Rectal smooth muscle tissue (tissue), 1 donor: ENCODE measurements at regions not wholly inside any gene's neighbourhood (a gene's known extent, or its start where the extent isn't known, plus 50 kb on each side); places are given as distances from the start of the nearest gene placed in this dataset.
"Not testable (repeated sequence)": the region's sequence is repeated elsewhere in the genome, so short reads cannot be mapped to it uniquely, and the experiment has no call there.

ENCODE experiments used
- H3K27ac ChIP-seq: one replicate; pipeline ENCODE4 v1.7.0; 2013; ENCODE audit warnings: low read depth, low read length, inconsistent platforms
- H3K27me3 ChIP-seq: one replicate; pipeline ENCODE4 v1.7.0; 2013; ENCODE audit warnings: low read length; ENCODE audit not compliant: control insufficient read depth, insufficient read depth
- H3K36me3 ChIP-seq: one replicate; pipeline ENCODE4 v1.7.0; 2013; ENCODE audit warnings: low read length; ENCODE audit not compliant: control insufficient read depth, insufficient read depth
- H3K4me1 ChIP-seq: one replicate; pipeline ENCODE4 v1.7.0; 2013; ENCODE audit warnings: low read length; ENCODE audit not compliant: control insufficient read depth, insufficient read depth
- H3K4me3 ChIP-seq: one replicate; pipeline ENCODE4 v1.7.0; 2013; ENCODE audit warnings: low read length
- H3K9ac ChIP-seq: one replicate; pipeline ENCODE4 v1.7.0; 2013; ENCODE audit warnings: low read length

DNA sequence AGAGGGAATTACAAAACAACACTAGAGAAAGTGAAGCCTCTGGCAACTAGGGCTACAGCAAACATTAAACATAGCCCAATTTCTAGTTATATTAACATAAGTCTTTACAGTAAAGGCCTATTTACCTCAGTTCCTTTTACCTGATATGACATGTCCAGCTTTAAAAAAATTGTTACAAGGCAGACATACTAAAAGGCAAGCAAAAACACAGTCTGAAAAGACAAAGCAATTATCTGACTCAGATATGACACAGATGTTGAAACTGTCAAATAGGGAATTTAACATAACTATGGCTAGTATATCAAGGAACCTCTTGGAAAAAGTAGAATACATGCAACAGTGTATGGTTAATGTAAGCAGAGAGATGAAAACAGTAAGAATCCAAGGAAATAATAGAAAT, 238.6 kb downstream of the RAP2B start:
- Histone ChIP-seq H3K36me3 (no peaks in the 10 kb centered on the region), H3K4me3 (no peak overlapping the region), H3K4me1 (no peaks in the 10 kb centered on the region), H3K27ac (no peak overlapping the region), H3K27me3 (no peaks in the 10 kb centered on the region), H3K9ac (no peak overlapping the region)

DNA sequence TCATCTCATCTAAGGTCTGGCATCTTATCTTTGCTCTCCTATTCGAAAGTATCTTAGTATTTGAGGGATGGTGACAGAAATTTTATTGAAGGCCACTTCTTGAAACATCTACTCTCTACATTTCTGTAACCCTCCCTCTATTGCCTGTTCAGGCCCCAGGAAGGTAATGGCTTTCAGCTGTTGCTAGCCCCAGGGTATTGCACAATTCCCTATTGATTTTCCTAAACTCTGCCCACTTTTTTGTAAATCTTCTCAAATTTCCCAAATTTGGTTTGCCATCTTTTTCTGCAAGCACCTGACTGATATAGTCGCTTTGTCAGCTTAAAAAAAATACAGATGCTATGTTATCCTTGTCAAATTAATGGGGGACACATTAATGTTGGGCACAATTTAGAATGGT, 242.1 kb downstream of the RAP2B start:
- no peak overlapping the region for H3K9ac ChIP-seq
- H3K27ac ChIP-seq = no peak overlapping the region
- H3K27me3 ChIP-seq = no peaks in the 10 kb centered on the region
- H3K4me3 ChIP-seq = no peak overlapping the region
- H3K36me3 ChIP-seq = no peaks in the 10 kb centered on the region
- H3K4me1 ChIP-seq = no peaks in the 10 kb centered on the region

- H3K27me3 ChIP-seq, H3K27ac ChIP-seq, H3K4me1 ChIP-seq, H3K4me3 ChIP-seq, H3K36me3 ChIP-seq, H3K9ac ChIP-seq: not testable (repeated sequence)
Observed at GRCh38 chr3:153405320-153405719, 243.3 kb downstream of the RAP2B start.

DNA sequence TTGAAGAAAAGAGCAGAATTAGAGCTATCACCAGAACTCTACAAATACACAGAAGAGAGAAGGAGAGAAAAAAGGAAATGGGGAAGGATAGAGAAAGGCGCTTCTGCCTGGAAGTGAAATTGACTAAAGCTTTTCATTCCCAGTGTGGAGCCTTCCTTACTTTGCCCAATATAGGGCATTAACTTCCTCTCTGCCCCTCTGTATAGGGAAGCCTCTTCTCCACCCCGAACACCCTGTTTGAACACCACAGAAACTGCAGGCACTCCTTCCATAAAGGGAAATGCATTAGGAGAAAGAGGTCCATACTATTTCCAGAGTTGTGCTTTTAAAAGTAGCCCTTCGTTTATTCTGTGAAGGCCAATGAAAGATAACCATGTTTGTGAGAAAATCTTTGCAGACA, 248.5 kb downstream of the RAP2B start:
- H3K27ac ChIP-seq = no peak overlapping the region
- no peaks in the 10 kb centered on the region for H3K36me3 ChIP-seq
- H3K4me3 ChIP-seq = no peak overlapping the region
- H3K9ac ChIP-seq = no peak overlapping the region
- H3K27me3 ChIP-seq = no peaks in the 10 kb centered on the region
- H3K4me1 ChIP-seq = no peaks in the 10 kb centered on the region

DNA sequence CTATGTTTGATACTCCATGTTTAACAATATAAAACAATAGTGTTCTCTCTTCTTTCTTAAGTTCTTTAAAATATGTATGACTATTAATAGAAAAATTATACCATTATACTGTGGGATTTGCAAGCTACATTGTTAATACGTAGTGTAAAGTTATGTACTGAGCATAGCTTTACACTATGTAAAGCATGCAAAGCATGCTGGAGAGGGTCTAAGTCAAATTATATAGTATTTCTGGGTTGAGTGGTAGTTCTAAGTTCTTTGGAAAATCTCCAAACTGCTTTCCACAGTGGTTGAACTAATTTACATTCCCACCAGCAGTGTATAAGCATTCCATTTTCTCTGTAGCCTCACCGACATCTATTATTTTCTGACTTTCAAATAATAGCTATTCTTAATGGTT, 253.0 kb downstream of the RAP2B start:
- Histone ChIP-seq H3K9ac (no peak overlapping the region), H3K36me3 (no peaks in the 10 kb centered on the region), H3K27ac (no peak overlapping the region)

DNA sequence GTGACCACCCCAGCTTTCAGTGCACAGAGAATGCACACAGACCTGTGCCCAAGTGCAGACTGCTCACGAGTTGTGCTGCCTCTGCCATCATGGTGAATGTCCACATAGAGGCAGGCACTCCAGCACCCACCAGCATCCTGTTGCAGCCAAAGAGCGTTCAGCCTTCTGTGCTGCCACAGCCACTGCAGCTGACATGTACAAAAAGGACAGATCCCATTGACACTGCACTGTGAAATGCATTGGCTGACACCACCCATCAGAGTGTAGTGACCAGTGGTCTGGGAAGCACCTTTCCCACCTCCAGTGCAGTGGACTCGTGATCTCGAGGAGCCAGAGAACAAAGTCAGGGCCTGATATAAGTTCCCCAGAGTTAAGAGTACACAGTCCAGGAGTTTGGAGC, 260.3 kb downstream of the RAP2B start:
- Histone ChIP-seq H3K27ac (no peak overlapping the region), H3K4me3 (no peak overlapping the region)

More for the DNA sequence above, 253.0 kb downstream of the RAP2B start:
- no peaks in the 10 kb centered on the region for H3K4me1 ChIP-seq
- no peak overlapping the region for H3K4me3 ChIP-seq
- H3K27me3 ChIP-seq = no peaks in the 10 kb centered on the region

DNA sequence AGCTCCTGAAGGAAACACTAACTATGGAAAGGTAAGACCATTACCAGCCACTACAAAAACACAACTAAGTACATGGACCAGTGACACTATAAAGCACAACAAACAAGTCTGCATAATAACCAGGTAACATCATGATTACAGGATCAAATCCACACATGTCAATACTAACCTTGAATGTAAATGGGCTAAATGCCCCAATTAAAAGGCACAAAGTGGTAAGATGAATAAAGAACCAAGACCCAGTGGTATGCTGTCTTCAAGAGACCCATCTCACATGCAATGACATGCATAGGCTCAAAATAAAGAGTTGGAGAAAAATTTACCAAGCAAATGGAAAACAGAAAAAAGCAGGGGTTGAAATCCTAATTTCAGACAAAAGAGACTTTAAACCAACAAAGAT, 261.8 kb downstream of the RAP2B start:
- not testable (repeated sequence) for H3K36me3 ChIP-seq, H3K9ac ChIP-seq, H3K4me3 ChIP-seq, H3K4me1 ChIP-seq, H3K27me3 ChIP-seq, H3K27ac ChIP-seq

More for the DNA sequence above, 260.3 kb downstream of the RAP2B start:
- H3K36me3 ChIP-seq = no peaks in the 10 kb centered on the region
- no peaks in the 10 kb centered on the region for H3K27me3 ChIP-seq
- no peaks in the 10 kb centered on the region for H3K4me1 ChIP-seq
- H3K9ac ChIP-seq = no peak overlapping the region

DNA sequence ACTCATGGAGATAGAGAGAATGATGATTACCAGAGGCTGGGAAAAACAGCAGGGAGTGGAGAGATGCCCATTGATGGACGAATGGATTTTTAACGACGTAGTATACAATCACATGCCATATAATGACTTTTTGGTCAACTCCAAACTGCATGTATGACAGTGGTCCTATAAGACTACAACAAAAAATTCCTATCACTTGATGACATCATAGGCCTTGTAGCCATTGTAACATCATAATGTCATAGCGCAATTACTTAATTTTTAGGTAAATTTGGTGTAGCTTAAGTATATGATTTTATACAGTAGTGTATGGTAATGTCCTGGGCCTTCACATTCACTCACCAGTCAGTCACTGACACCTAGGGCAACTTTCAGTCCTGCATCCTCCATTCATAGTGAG, 264.3 kb downstream of the RAP2B start:
- H3K9ac ChIP-seq = no peak overlapping the region
- H3K27me3 ChIP-seq = no peaks in the 10 kb centered on the region
- H3K36me3 ChIP-seq = no peaks in the 10 kb centered on the region
- no peak overlapping the region for H3K27ac ChIP-seq
- H3K4me1 ChIP-seq = no peaks in the 10 kb centered on the region
- no peak overlapping the region for H3K4me3 ChIP-seq

GRCh38 chr3:153426803-153427202, 264.8 kb downstream of the RAP2B start:
- H3K9ac ChIP-seq = no peak overlapping the region
- no peak overlapping the region for H3K4me3 ChIP-seq
- no peaks in the 10 kb centered on the region for H3K4me1 ChIP-seq
- no peaks in the 10 kb centered on the region for H3K27me3 ChIP-seq
- no peaks in the 10 kb centered on the region for H3K36me3 ChIP-seq
- H3K27ac ChIP-seq = no peak overlapping the region

DNA sequence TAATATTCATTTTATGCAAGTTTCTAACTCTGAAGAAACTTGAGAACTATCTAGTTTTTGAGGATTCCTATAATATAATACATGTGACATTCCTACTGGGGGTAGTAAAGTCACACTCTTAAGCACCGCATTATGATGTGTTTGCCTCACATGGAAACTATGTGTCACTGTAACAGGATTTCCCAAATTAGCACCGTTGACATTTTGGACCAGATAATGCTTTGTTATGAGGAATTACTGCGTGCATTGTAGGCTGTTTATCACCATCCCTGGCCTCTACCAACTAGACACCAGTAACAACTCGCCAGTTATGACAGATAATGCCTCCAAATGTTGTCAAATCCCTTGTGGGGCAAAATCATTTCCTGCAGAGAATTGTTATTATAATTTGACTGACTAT, 267.8 kb downstream of the RAP2B start:
- H3K9ac ChIP-seq = no peak overlapping the region
- H3K27me3 ChIP-seq = no peaks in the 10 kb centered on the region
- no peak overlapping the region for H3K4me3 ChIP-seq
- no peaks in the 10 kb centered on the region for H3K4me1 ChIP-seq
- no peak overlapping the region for H3K27ac ChIP-seq
- H3K36me3 ChIP-seq = no peaks in the 10 kb centered on the region

DNA sequence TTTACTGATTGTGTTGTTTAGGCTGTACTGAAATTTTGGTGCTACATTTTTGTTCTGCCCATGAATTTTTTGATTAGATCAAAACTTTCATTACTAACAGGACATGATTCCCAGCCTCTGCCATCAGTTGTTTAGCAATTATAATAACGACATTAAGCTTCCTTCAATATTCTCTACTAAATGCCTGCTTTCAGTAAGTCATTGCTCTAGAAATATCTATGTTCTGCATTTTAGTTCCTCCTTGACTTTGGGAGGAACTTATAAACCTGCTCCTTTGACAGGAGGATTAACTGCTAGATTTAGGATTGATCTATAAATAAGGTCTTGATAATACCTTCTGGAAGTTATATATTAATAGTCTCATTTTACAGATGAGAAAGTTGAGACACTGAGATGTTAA, 269.1 kb downstream of the RAP2B start:
- Histone ChIP-seq H3K4me1 (no peaks in the 10 kb centered on the region), H3K36me3 (no peaks in the 10 kb centered on the region), H3K9ac (no peak overlapping the region), H3K4me3 (no peak overlapping the region), H3K27me3 (no peaks in the 10 kb centered on the region), H3K27ac (no peak overlapping the region)

GRCh38 chr3:153437666-153438065, 275.6 kb downstream of the RAP2B start:
- Histone ChIP-seq H3K4me1 (no peaks in the 10 kb centered on the region), H3K27ac (no peak overlapping the region), H3K36me3 (no peaks in the 10 kb centered on the region), H3K4me3 (no peak overlapping the region), H3K9ac (no peak overlapping the region), H3K27me3 (no peaks in the 10 kb centered on the region)

DNA sequence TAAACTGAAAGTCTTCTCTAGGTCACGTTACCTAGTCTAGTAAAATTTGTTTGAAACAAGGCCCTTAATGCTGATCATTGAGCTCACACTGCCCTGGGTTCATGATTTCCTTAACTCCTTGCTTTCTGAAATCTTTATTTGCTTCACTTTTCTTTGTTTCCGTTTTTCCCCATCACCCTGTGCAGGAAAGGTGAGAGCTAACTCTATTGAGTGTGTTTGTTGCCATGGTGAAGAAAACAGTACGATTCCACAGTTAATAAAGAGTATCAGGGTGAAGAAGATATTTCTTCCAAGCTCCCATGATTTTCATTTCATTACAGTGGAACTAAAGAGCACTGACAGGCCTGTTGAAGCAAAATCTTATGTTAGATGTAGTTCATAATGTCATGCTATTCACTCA, 276.2 kb downstream of the RAP2B start:
- H3K27ac ChIP-seq = no peak overlapping the region
- no peak overlapping the region for H3K9ac ChIP-seq
- no peaks in the 10 kb centered on the region for H3K4me1 ChIP-seq
- H3K4me3 ChIP-seq = no peak overlapping the region
- H3K27me3 ChIP-seq = no peaks in the 10 kb centered on the region
- H3K36me3 ChIP-seq = no peaks in the 10 kb centered on the region

- no peaks in the 10 kb centered on the region for H3K4me1 ChIP-seq
- H3K9ac ChIP-seq = no peak overlapping the region
- H3K36me3 ChIP-seq = no peaks in the 10 kb centered on the region
- no peaks in the 10 kb centered on the region for H3K27me3 ChIP-seq
- H3K27ac ChIP-seq = no peak overlapping the region
- no peak overlapping the region for H3K4me3 ChIP-seq
Observed at GRCh38 chr3:153439780-153440179, 277.8 kb downstream of the RAP2B start.
